ENCODE measurements at regions not wholly inside any gene's neighbourhood (a gene's known extent, or its start where the extent isn't known, plus 50 kb on each side); places are given as distances from the start of the nearest gene placed in this dataset.

DNA sequence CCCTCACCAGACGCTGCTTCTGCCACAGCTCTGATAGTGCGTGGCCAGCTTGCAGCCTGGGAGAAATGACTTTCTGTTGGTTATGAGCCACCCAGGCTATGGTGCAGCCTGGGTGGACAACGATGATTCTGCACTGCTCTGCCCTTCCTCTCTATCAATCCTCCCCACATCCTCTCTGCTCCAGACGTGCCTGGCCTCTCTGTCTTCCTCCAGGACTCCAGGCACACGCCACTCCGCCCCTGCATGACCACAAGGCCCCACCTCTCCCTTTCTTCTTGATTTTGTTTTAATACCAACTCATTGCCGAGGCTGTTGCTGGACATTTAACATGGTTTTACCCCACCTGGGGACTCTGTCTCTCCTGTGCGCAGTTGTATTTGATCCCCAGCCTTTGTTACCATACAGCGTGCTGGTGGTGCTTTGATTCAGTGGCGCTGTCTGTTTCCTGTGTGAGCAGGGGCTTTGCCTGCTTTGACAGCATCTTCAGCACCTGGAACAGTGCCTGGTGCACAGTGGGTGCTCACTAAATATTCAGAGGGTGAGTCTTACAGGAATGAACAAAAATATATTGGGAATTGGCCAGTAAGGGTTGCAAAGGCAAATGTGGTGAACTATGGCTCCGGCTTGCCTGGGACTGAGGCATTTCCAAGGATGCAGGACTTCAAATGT lies 280.9 kb downstream of the CDH26 start:
- no peak overlapping the region for H3K4me3 ChIP-seq (ENCODE audit: low read depth, low read length)
- DNase-seq (ENCODE audit: low read depth, low spot score) = peak; percentile 33
- TF ChIP-seq, protein P1, sequence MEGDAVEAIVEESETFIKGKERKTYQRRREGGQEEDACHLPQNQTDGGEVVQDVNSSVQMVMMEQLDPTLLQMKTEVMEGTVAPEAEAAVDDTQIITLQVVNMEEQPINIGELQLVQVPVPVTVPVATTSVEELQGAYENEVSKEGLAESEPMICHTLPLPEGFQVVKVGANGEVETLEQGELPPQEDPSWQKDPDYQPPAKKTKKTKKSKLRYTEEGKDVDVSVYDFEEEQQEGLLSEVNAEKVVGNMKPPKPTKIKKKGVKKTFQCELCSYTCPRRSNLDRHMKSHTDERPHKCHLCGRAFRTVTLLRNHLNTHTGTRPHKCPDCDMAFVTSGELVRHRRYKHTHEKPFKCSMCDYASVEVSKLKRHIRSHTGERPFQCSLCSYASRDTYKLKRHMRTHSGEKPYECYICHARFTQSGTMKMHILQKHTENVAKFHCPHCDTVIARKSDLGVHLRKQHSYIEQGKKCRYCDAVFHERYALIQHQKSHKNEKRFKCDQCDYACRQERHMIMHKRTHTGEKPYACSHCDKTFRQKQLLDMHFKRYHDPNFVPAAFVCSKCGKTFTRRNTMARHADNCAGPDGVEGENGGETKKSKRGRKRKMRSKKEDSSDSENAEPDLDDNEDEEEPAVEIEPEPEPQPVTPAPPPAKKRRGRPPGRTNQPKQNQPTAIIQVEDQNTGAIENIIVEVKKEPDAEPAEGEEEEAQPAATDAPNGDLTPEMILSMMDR (IDR thresholded peaks at IDR 0.05; ENCODE audit: low read depth, low read length) = no peak
- in situ Hi-C loops (cut with HindIII; ENCODE audit: low sequenced_read_pairs) = no loop called here

DNA sequence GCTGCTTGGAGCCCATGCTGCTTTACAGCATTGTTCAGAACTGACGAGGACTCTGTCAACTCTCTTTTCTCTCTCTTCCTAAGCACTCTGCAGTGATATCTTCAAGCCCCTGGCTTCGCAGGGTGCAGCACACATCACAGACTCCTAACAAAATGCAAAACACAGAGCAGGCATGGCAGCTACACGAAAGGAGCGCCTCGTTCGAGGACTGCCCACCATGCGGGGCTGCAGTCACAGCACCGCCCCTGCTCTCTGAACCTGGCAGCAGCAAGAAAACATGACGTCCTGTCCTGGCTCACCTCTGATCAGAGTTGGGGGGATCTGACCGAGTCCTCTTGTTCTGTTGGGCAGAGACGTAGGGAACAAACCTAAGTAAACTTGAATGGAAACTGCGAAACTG lies 281.7 kb downstream of the CDH26 start:
- no peak overlapping the region for H3K4me3 ChIP-seq (ENCODE audit: low read depth, low read length)
- no peak for DNase-seq (ENCODE audit: low read depth, low spot score)
- TF ChIP-seq, protein P1 (IDR thresholded peaks at IDR 0.05; ENCODE audit: low read depth, low read length) = no peak
- in situ Hi-C loops (cut with HindIII; ENCODE audit: low sequenced_read_pairs) = no loop called here

- no peak overlapping the region for H3K4me3 ChIP-seq (ENCODE audit: low read depth, low read length)
- TF ChIP-seq, protein P1 (IDR thresholded peaks at IDR 0.05; ENCODE audit: low read depth, low read length) = no peak
- no peak for DNase-seq (ENCODE audit: low read depth, low spot score)
- in situ Hi-C loops (cut with HindIII; ENCODE audit: low sequenced_read_pairs) = no loop called here
Observed at GRCh38 chr20:60240415-60240814, 282.2 kb downstream of the CDH26 start.

GRCh38 chr20:60240986-60241385 lies 282.8 kb downstream of the CDH26 start:
- no peak overlapping the region for H3K4me3 ChIP-seq (ENCODE audit: low read depth, low read length)
- in situ Hi-C loops (cut with HindIII; ENCODE audit: low sequenced_read_pairs) = no loop called here
- no peak for DNase-seq (ENCODE audit: low read depth, low spot score)
- TF ChIP-seq, protein P1 (IDR thresholded peaks at IDR 0.05; ENCODE audit: low read depth, low read length) = no peak

DNA sequence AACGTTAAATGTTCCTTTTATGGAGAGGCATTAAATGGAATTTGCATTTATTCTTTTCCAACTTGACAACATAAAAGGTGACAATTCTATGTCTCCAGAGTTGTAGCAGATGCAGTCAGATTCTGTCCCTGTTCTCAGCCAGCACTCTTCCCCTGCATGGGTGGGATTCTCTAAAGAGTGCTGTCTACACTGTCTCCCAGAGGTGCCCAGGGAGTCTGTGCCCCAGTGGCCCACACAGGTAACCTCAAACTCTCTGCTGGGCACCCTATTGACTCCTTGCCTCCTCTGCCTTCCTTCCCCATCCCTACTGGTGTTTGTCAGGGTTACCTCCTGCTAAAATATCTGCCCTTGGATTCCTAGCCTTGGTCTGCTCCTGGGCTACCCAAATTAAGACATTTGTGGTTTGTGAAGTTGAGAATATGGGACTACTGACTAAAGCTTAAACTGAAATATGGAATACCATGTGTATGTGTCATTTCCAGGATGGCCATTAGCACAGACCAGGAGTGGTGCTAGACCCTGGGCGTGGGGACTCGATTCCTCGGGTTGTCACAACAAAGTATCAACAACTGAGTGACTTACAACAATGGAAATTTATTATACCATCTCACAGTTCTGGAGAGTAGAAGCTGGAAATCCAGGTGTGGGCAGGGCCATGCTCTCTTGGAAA lies 284.7 kb downstream of the CDH26 start:
- peak; percentile 49 for DNase-seq (ENCODE audit: low read depth, low spot score)
- TF ChIP-seq, protein P1 (IDR thresholded peaks at IDR 0.05; ENCODE audit: low read depth, low read length) = no peak
- no peak overlapping the region for H3K4me3 ChIP-seq (ENCODE audit: low read depth, low read length)
- in situ Hi-C loops (cut with HindIII; ENCODE audit: low sequenced_read_pairs) = no loop called here

DNA sequence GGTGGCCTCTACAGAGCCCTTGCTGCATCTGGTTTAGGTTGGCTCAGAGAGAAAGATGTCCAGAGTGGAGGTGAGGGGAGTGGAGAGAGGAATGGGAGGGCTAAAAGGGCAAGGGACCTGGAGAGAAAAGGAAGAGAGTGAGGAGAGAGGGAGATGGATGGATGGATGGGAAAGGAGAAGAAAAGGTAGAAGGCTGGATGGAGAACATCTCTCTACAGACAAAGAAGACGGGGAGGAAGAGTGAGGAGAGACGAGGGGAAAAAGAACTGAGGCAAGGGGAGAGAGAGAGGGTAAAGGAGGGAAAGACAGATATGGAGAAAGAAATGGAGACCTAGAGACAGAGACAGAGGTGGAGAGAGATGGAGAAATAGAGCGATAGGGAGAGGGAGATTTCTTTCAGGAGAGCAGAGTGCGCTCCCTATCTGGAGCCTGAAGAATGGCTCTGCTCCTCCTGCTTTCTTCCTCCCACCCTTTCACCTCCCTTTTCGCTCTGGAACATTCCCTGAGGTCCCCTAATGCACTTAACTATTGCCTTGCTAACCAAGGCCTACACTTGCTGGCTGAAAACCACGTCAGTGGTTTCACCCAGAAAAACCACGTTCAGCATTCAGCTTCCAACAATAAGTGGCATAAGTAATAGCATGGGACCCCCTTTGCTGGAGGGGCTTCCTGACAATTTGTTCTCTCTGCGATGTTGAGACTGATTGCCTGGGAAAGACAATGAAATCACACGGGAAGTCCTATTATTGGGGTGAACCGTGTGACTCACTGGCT lies 286.3 kb downstream of the CDH26 start:
- no peak overlapping the region for H3K4me3 ChIP-seq (ENCODE audit: low read depth, low read length)
- no peak for DNase-seq (ENCODE audit: low read depth, low spot score)
- TF ChIP-seq, protein P1 (IDR thresholded peaks at IDR 0.05; ENCODE audit: low read depth, low read length) = no peak
- in situ Hi-C loops (cut with HindIII; ENCODE audit: low sequenced_read_pairs) = no loop called here
